ENCODE measurements at regions not wholly inside any gene's neighbourhood (a gene's known extent, or its start where the extent isn't known, plus 50 kb on each side); places are given as distances from the start of the nearest gene placed in this dataset.

- no peaks in the 10 kb centered on the region for H3K4me1 Mint-ChIP-seq
- ChIA-PET POLR2A (no interaction called here), CTCF (no interaction called here)
Measured at GRCh38 chr2:188811522-188811921, 162.7 kb upstream of the COL3A1 start.

More at GRCh38 chr2:188811522-188811921, 162.7 kb upstream of the COL3A1 start:
- Mint-ChIP-seq H3K36me3 (no peaks in the 10 kb centered on the region), H3K9me3 (no peaks in the 10 kb centered on the region), H3K27me3 (ENCODE audit: low read depth) (no peaks in the 10 kb centered on the region), H3K4me3 (no peak overlapping the region), H3K27ac (no peak overlapping the region)
- TF ChIP-seq ATF6 (CRISPR knock-in tag; IDR thresholded peaks at IDR 0.05) (no peak), ATF3 (CRISPR knock-in tag; conservative IDR thresholded peaks at IDR 0.05) (no peak), ZBTB43 (CRISPR knock-in tag; IDR thresholded peaks at IDR 0.05) (no peak), GRHL2 (CRISPR knock-in tag; IDR thresholded peaks at IDR 0.05; ENCODE audit: insufficient replicate concordance, severe bottlenecking) (no peak), RORB (CRISPR knock-in tag; IDR thresholded peaks at IDR 0.05) (no peak), CTCF (IDR thresholded peaks at IDR 0.05) (no peak), AFF4 (CRISPR knock-in tag; IDR thresholded peaks at IDR 0.05; ENCODE audit: borderline replicate concordance) (no peak), TEAD1 (CRISPR knock-in tag; IDR thresholded peaks at IDR 0.05) (no peak), PRDM15 (CRISPR knock-in tag; IDR thresholded peaks at IDR 0.05) (no peak), FOXK1 (CRISPR knock-in tag; IDR thresholded peaks at IDR 0.05) (no peak), SMAD4 (CRISPR knock-in tag; IDR thresholded peaks at IDR 0.05) (no peak), STAT6 (CRISPR knock-in tag; conservative IDR thresholded peaks at IDR 0.05; ENCODE audit: low read depth) (no peak), TEAD4 (CRISPR knock-in tag; IDR thresholded peaks at IDR 0.05) (no peak)
- DNase-seq (ENCODE audit: low spot score) (no peak), ATAC-seq (no peak)

Data from WTC11 (cell line).